ENCODE measurements at regions not wholly inside any gene's neighbourhood (a gene's known extent, or its start where the extent isn't known, plus 50 kb on each side); places are given as distances from the start of the nearest gene placed in this dataset.

DNA sequence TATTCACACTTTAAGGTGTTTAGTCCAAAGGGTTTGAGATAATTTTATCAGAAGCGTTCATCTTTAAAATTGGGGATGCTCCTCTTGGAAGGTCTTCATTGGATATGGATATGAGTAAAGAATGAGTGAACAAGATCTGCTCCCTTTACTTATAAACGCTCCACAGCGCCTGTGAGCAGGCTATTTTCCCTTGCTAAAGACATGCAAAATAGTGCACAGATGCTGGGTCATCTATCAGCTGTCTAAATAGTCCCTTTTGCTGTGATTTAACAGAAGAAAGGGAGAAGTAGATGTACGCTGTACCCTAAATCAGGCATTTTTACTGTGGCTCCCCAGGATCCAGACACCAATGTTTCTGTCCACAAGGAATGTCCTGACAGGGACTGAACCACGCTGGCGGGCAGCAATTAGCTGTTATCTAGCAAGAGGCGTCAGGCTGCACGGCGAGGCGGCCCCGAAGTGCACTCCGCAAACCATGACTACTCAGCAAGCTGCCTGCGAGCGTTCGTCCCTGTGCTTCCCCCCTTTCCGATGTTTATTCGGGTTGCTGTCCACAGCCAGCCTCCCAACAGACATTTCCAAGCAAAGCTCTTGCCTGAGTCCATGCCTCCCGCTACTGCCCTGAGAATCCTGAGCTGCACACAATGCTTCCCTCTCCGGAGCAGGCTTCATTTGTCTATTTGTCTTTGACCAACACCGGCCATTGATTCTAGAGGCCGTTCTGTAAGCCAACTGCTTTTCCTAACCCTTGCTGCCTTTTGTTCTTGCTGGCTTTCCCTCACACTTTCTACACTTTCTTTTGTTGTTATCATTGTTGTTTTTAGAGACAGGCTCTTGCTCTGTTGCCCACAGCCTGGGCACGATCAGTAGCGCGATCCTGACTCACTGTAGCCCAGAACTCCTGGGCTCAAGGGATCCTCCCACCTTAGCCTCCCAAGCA lies 55.7 kb upstream of the CNEP1R1 start:
- TF ChIP-seq, protein P1, sequence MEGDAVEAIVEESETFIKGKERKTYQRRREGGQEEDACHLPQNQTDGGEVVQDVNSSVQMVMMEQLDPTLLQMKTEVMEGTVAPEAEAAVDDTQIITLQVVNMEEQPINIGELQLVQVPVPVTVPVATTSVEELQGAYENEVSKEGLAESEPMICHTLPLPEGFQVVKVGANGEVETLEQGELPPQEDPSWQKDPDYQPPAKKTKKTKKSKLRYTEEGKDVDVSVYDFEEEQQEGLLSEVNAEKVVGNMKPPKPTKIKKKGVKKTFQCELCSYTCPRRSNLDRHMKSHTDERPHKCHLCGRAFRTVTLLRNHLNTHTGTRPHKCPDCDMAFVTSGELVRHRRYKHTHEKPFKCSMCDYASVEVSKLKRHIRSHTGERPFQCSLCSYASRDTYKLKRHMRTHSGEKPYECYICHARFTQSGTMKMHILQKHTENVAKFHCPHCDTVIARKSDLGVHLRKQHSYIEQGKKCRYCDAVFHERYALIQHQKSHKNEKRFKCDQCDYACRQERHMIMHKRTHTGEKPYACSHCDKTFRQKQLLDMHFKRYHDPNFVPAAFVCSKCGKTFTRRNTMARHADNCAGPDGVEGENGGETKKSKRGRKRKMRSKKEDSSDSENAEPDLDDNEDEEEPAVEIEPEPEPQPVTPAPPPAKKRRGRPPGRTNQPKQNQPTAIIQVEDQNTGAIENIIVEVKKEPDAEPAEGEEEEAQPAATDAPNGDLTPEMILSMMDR (IDR thresholded peaks at IDR 0.05; ENCODE audit: low read depth, low read length, missing control alignments) = no peak
- DNase-seq (ENCODE audit: extremely low read depth, low read depth) = no peak
- no peak overlapping the region for H3K4me3 ChIP-seq (replicated peaks; ENCODE audit: low read depth, low read length)

DNA sequence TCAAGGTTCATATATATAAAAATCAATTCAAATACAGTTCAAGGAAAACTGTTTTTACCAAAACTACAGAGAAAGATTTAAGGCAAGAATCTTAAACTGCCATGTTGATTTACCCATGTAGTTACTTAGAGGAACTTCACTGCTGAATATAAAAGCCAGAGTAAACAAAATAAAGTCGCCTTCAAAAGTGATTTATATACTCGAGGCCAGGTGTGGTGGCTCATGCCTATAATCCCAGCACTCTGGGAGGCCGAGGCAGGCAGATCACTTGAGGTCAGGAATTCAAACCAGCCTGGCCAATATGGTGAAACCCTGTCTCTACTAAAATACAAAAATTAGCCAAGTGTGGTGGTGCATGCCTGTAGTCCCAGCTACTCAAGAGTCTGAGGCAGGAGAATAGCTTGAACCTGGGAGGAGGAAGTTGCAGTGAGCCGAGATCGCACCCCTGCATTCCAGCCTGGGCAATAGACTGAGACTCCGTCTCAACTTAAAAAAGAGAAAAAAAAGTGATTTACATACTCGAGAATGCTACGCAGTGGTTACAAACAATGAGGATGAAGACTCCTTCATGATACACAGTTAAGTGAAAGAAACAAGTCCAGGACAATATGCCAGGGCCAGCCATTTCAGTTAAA lies 54.1 kb upstream of the CNEP1R1 start:
- no peak overlapping the region for H3K4me3 ChIP-seq (replicated peaks; ENCODE audit: low read depth, low read length)
- no peak for DNase-seq (ENCODE audit: extremely low read depth, low read depth)
- TF ChIP-seq, protein P1 (IDR thresholded peaks at IDR 0.05; ENCODE audit: low read depth, low read length, missing control alignments) = no peak

GRCh38 chr16:49972280-49972679 lies 52.7 kb upstream of the CNEP1R1 start:
- TF ChIP-seq, protein P1 (IDR thresholded peaks at IDR 0.05; ENCODE audit: low read depth, low read length, missing control alignments) = no peak
- H3K4me3 ChIP-seq (replicated peaks; ENCODE audit: low read depth, low read length) = no peak overlapping the region
- DNase-seq (ENCODE audit: extremely low read depth, low read depth) = no peak

DNA sequence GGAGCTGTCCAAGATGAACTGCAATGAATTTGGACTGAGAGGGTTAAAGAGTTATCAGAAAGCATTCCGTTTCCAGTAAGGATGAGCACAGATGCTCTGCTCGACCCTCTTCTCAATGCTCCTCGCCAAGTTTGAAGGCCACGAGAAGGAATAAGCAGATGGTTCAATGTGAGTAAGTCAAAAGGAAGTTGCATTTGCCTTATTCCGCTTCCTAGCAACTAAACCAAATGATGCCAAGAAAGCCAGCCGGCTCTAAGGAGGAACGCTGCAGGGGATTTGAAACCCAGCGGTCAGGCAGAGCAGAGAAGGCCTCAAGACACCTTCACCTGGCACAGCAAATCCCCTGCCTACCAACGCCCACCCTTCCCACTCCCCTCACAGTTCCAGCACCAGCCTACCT lies 52.1 kb upstream of the CNEP1R1 start:
- DNase-seq (ENCODE audit: extremely low read depth, low read depth) = no peak
- TF ChIP-seq, protein P1 (IDR thresholded peaks at IDR 0.05; ENCODE audit: low read depth, low read length, missing control alignments) = no peak
- no peak overlapping the region for H3K4me3 ChIP-seq (replicated peaks; ENCODE audit: low read depth, low read length)

All from HFF-Myc (cell line).